ENCODE measurements at regions not wholly inside any gene's neighbourhood (a gene's known extent, or its start where the extent isn't known, plus 50 kb on each side); places are given as distances from the start of the nearest gene placed in this dataset.

DNA sequence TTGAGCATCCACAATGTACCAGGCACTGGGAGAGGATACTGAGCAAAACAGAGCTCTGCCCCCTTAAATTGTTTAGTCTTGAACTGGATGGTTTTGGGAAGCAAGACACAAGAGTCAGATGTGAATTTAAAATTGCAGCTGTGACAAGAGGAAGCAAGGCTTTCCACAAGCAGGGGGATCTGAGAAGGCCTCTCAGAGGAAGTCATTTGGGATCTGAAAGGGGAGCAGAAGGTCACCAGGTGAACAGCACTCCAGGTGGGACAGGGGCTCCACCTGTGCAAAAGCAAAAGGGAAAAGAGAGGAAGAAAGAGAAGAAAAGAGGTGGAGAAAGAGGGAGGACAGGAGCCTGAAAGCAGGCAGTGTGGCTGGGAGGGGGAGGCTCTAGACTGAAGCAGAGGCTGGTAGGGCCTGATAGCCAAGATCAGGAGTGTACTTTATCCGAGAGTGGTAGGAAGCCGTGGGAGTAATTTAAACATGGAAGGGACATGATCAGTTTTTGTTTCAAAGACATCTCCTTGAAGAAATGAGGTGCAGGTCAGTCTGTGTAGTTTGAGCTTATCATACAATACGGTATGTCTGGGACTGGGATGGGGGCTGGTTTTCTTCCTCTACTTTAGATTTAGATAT lies 76.1 kb upstream of the DUSP5 start:
- no peak overlapping the region for H3K27ac ChIP-seq (ENCODE audit: control insufficient read depth, insufficient read depth, low read length)
- H3K36me3 ChIP-seq (ENCODE audit: control insufficient read depth in 2 of 2, extremely low read depth in 1 of 2, insufficient read depth in 2 of 2, low read length in 2 of 2), result no peaks in the 10 kb centered on the region
- no peak overlapping the region for H2AFZ ChIP-seq (ENCODE audit: control insufficient read depth, low read length)
- H3K9me1 ChIP-seq (ENCODE audit: control insufficient read depth, extremely low read depth, insufficient read depth, low read length), result no peaks in the 10 kb centered on the region
- no peak for FAIRE-seq
- peaks cover 26% of the 10 kb centered on the region for H3K4me1 ChIP-seq (ENCODE audit: control insufficient read depth, extremely low read depth, insufficient read depth, low read length)
- no peak overlapping the region for H3K4me2 ChIP-seq (ENCODE audit: control insufficient read depth, extremely low read depth, insufficient read depth, low read depth, low read length)
- H3K9ac ChIP-seq (ENCODE audit: control insufficient read depth, extremely low read depth, insufficient read depth, low read length), result no peak overlapping the region
- no peak overlapping the region for H3K4me3 ChIP-seq (ENCODE audit: control insufficient read depth in 2 of 3, extremely low read depth in 1 of 3, insufficient read depth in 2 of 3, low read depth in 1 of 3, low read length in 3 of 3)
- dilution Hi-C loops (cut with MboI; ENCODE audit: extremely low pct_ligation_motif_present, low sequenced_read_pairs), result no loop called here
- peaks cover 3% of the 10 kb centered on the region for H3K9me3 ChIP-seq (ENCODE audit: control insufficient read depth, low read depth, low read length)
- no peaks in the 10 kb centered on the region for H3K79me2 ChIP-seq (ENCODE audit: control insufficient read depth, insufficient read depth, low read length)
- DNase-seq (ENCODE audit: low read depth, low spot score), result no peak
- TF ChIP-seq EZH2 (IDR thresholded peaks at IDR 0.05; ENCODE audit: low read length), result no peak
- TF ChIP-seq, protein P1, sequence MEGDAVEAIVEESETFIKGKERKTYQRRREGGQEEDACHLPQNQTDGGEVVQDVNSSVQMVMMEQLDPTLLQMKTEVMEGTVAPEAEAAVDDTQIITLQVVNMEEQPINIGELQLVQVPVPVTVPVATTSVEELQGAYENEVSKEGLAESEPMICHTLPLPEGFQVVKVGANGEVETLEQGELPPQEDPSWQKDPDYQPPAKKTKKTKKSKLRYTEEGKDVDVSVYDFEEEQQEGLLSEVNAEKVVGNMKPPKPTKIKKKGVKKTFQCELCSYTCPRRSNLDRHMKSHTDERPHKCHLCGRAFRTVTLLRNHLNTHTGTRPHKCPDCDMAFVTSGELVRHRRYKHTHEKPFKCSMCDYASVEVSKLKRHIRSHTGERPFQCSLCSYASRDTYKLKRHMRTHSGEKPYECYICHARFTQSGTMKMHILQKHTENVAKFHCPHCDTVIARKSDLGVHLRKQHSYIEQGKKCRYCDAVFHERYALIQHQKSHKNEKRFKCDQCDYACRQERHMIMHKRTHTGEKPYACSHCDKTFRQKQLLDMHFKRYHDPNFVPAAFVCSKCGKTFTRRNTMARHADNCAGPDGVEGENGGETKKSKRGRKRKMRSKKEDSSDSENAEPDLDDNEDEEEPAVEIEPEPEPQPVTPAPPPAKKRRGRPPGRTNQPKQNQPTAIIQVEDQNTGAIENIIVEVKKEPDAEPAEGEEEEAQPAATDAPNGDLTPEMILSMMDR (optimal IDR thresholded peaks at IDR 0.05 in 1 of 3, IDR thresholded peaks at IDR 0.05 in 1 of 3, conservative IDR thresholded peaks at IDR 0.05 in 1 of 3; ENCODE audit: extremely low read depth in 1 of 3, insufficient read depth in 2 of 3, low read length in 3 of 3), result no peak
- no peaks in the 10 kb centered on the region for H4K20me1 ChIP-seq (ENCODE audit: control insufficient read depth, extremely low read depth, insufficient read depth, low read length)
- no peaks in the 10 kb centered on the region for H3K27me3 ChIP-seq (ENCODE audit: control insufficient read depth, extremely low read depth, insufficient read depth, low read length)

DNA sequence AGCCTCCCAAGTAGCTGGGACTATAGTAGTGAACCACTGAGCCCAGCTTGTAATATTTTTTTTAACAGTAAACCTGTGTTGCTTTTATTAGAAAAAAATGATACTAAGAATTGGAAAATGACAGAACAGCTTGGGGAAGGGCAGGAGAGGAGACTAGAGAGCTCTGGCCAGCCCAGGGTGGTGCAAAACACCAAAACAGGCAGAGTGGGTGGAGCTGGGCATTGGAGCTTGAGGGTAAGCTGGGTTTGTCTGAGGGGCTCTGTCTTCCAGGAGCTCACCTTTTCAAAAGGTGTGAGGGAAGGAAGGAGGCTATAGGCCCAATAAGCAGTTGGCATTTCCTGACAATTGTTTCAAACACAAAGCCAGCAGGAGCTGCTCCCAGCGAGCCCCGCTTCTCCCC lies 75.2 kb upstream of the DUSP5 start:
- Histone ChIP-seq H4K20me1 (ENCODE audit: control insufficient read depth, extremely low read depth, insufficient read depth, low read length) (no peaks in the 10 kb centered on the region), H3K27me3 (ENCODE audit: control insufficient read depth, extremely low read depth, insufficient read depth, low read length) (no peaks in the 10 kb centered on the region), H3K9me3 (ENCODE audit: control insufficient read depth, low read depth, low read length) (no peaks in the 10 kb centered on the region), H3K4me2 (ENCODE audit: control insufficient read depth, extremely low read depth, insufficient read depth, low read depth, low read length) (no peak overlapping the region), H3K79me2 (ENCODE audit: control insufficient read depth, insufficient read depth, low read length) (no peaks in the 10 kb centered on the region), H3K4me3 (ENCODE audit: control insufficient read depth in 2 of 3, extremely low read depth in 1 of 3, insufficient read depth in 2 of 3, low read depth in 1 of 3, low read length in 3 of 3) (no peak overlapping the region), H3K27ac (ENCODE audit: control insufficient read depth, insufficient read depth, low read length) (no peak overlapping the region), H3K4me1 (ENCODE audit: control insufficient read depth, extremely low read depth, insufficient read depth, low read length) (peaks cover 20% of the 10 kb centered on the region), H2AFZ (ENCODE audit: control insufficient read depth, low read length) (no peak overlapping the region), H3K36me3 (ENCODE audit: control insufficient read depth in 2 of 2, extremely low read depth in 1 of 2, insufficient read depth in 2 of 2, low read length in 2 of 2) (no peaks in the 10 kb centered on the region), H3K9me1 (ENCODE audit: control insufficient read depth, extremely low read depth, insufficient read depth, low read length) (no peaks in the 10 kb centered on the region), H3K9ac (ENCODE audit: control insufficient read depth, extremely low read depth, insufficient read depth, low read length) (no peak overlapping the region)
- DNase-seq (ENCODE audit: low read depth, low spot score) (no peak), FAIRE-seq (no peak)
- TF ChIP-seq EZH2 (IDR thresholded peaks at IDR 0.05; ENCODE audit: low read length), result no peak
- TF ChIP-seq, protein P1 (optimal IDR thresholded peaks at IDR 0.05 in 1 of 3, IDR thresholded peaks at IDR 0.05 in 1 of 3, conservative IDR thresholded peaks at IDR 0.05 in 1 of 3; ENCODE audit: extremely low read depth in 1 of 3, insufficient read depth in 2 of 3, low read length in 3 of 3), result no peak
- dilution Hi-C loops (cut with MboI; ENCODE audit: extremely low pct_ligation_motif_present, low sequenced_read_pairs), result no loop called here

All from keratinocyte (primary cell).